Pulmonary artery endothelial cell (primary cell): ENCODE measurements at regions not wholly inside any gene's neighbourhood (a gene's known extent, or its start where the extent isn't known, plus 50 kb on each side); places are given as distances from the start of the nearest gene placed in this dataset.
"Not testable (repeated sequence)": the region's sequence is repeated elsewhere in the genome, so short reads cannot be mapped to it uniquely, and the experiment has no call there.

ENCODE experiments used
- DNase-seq: peaks from one replicate; pipeline ENCODE4 v3.0.0-alpha.2; 2011; ENCODE audit warnings: low read depth, low spot score

GRCh38 chr17:71067669-71068407 is 898.5 kb downstream of the KCNJ2 start:
- no peak for DNase-seq

- no peak for DNase-seq
Measured at GRCh38 chr17:71068408-71068750, 899.0 kb downstream of the KCNJ2 start.

- DNase-seq: no peak
Measured at GRCh38 chr17:71071041-71071440, 901.7 kb downstream of the KCNJ2 start.

- DNase-seq: no peak
Measured at GRCh38 chr17:71071837-71072236, 902.5 kb downstream of the KCNJ2 start.

- DNase-seq: no peak
Measured at GRCh38 chr17:71080937-71081336, 911.6 kb downstream of the KCNJ2 start.

GRCh38 chr17:71081666-71082065 is 912.3 kb downstream of the KCNJ2 start:
- DNase-seq: no peak

- no peak for DNase-seq
Measured at GRCh38 chr17:71084219-71084618, 914.9 kb downstream of the KCNJ2 start.

GRCh38 chr17:71084838-71085237 is 915.5 kb downstream of the KCNJ2 start:
- DNase-seq: no peak

GRCh38 chr17:71085238-71086033 is 916.1 kb downstream of the KCNJ2 start:
- no peak for DNase-seq

- no peak for DNase-seq
Measured at GRCh38 chr17:71089431-71089830, 920.1 kb downstream of the KCNJ2 start.

GRCh38 chr17:71098071-71098470 is 928.7 kb downstream of the KCNJ2 start:
- no peak for DNase-seq

- DNase-seq: no peak
Measured at GRCh38 chr17:71099003-71099714, 929.8 kb downstream of the KCNJ2 start.

- no peak for DNase-seq
Measured at GRCh38 chr17:71102777-71103176, 933.4 kb downstream of the KCNJ2 start.

- no peak for DNase-seq
Measured at GRCh38 chr17:71104225-71104624, 934.9 kb downstream of the KCNJ2 start.

- not testable (repeated sequence) for DNase-seq
Measured at GRCh38 chr17:71106056-71106455, 936.7 kb downstream of the KCNJ2 start.

GRCh38 chr17:71107136-71107535 is 937.8 kb downstream of the KCNJ2 start:
- DNase-seq: no peak

GRCh38 chr17:71109697-71110096 is 940.4 kb downstream of the KCNJ2 start:
- no peak for DNase-seq

- DNase-seq: no peak
Measured at GRCh38 chr17:71110326-71110725, 941.0 kb downstream of the KCNJ2 start.

GRCh38 chr17:71111460-71111859 is 942.1 kb downstream of the KCNJ2 start:
- no peak for DNase-seq

GRCh38 chr17:71111934-71112333 is 942.6 kb downstream of the KCNJ2 start:
- DNase-seq: no peak

- DNase-seq: no peak
Measured at GRCh38 chr17:71113347-71113746, 944.0 kb downstream of the KCNJ2 start.

GRCh38 chr17:71114911-71115668 is 945.8 kb downstream of the KCNJ2 start:
- DNase-seq: no peak
